BE2C (cell line): ENCODE measurements at regions not wholly inside any gene's neighbourhood (a gene's known extent, or its start where the extent isn't known, plus 50 kb on each side); places are given as distances from the start of the nearest gene placed in this dataset.

ENCODE experiments used
- DNase-seq: peaks from one replicate; pipeline ENCODE4 v3.0.0-alpha.2; 2020
- H3K27me3 ChIP-seq: fragments of 250-450 bp; sonication (Bioruptor Pico); 2 replicates; pipeline ENCODE4 v1.5.1; 2020; ENCODE audit warnings: mild to moderate bottlenecking
- H3K36me3 ChIP-seq: fragments of 250-450 bp; sonication (Bioruptor Pico); 2 replicates; pipeline ENCODE4 v1.5.1; 2020; ENCODE audit warnings: mild to moderate bottlenecking
- H3K4me1 ChIP-seq: fragments of 250-450 bp; sonication (Bioruptor Pico); 2 replicates; pipeline ENCODE4 v1.5.1; 2020
- H3K4me3 ChIP-seq: 2 replicates; pipeline ENCODE4 v1.5.1; 2011; ENCODE audit warnings: low read depth, low read length
- H3K9me3 ChIP-seq: fragments of 250-450 bp; sonication (Bioruptor Pico); 2 replicates; pipeline ENCODE4 v1.5.1; 2020
- CTCF ChIP-seq: IDR thresholded peaks from 2 replicates; pipeline ENCODE4 v1.5.1; 2012; ENCODE audit warnings: mild to moderate bottlenecking, low read depth, low read length

GRCh38 chr17:45577571-45578279 is 87.2 kb upstream of the PLEKHM1 start:
- DNase-seq: no peak
- H3K27me3 ChIP-seq: no peaks in the 10 kb centered on the region
- no peaks in the 10 kb centered on the region for H3K9me3 ChIP-seq
- no peak overlapping the region for H3K4me3 ChIP-seq
- no peak for TF ChIP-seq CTCF
- peaks cover 2% of the 10 kb centered on the region for H3K36me3 ChIP-seq
- H3K4me1 ChIP-seq: no peaks in the 10 kb centered on the region; the same call in 1 of the 2 replicates

GRCh38 chr17:45578516-45579455 is 88.3 kb upstream of the PLEKHM1 start:
- H3K27me3 ChIP-seq: no peaks in the 10 kb centered on the region
- no peak for TF ChIP-seq CTCF
- no peak overlapping the region for H3K4me3 ChIP-seq
- DNase-seq: no peak
- H3K36me3 ChIP-seq: peaks cover 2% of the 10 kb centered on the region
- 0 out of 2 replicates have a peak, but pooled peaks cover 3% of the 10 kb centered on the region for H3K4me1 ChIP-seq
- H3K9me3 ChIP-seq: no peaks in the 10 kb centered on the region

- Histone ChIP-seq H3K4me1 (0 out of 2 replicates have a peak, but pooled peaks cover 4% of the 10 kb centered on the region), H3K9me3 (no peaks in the 10 kb centered on the region), H3K36me3 (peaks cover 2% of the 10 kb centered on the region), H3K27me3 (no peaks in the 10 kb centered on the region), H3K4me3 (no peak overlapping the region)
- DNase-seq: no peak
- no peak for TF ChIP-seq CTCF
These were observed 89.3 kb upstream of the PLEKHM1 start for GRCh38 chr17:45579529-45580495.

- Histone ChIP-seq H3K9me3 (no peaks in the 10 kb centered on the region), H3K27me3 (no peaks in the 10 kb centered on the region)
- TF ChIP-seq CTCF: no peak
These were observed 90.4 kb upstream of the PLEKHM1 start for GRCh38 chr17:45580924-45581323.

GRCh38 chr17:45581860-45582259 is 91.3 kb upstream of the PLEKHM1 start:
- Histone ChIP-seq H3K4me1 (0 out of 2 replicates have a peak, but pooled peaks cover 4% of the 10 kb centered on the region), H3K4me3 (no peak overlapping the region), H3K36me3 (peaks cover 2% of the 10 kb centered on the region), H3K9me3 (no peaks in the 10 kb centered on the region), H3K27me3 (no peaks in the 10 kb centered on the region)
- no peak for DNase-seq
- no peak for TF ChIP-seq CTCF

More at GRCh38 chr17:45580924-45581323, 90.4 kb upstream of the PLEKHM1 start:
- H3K4me1 ChIP-seq: 0 out of 2 replicates have a peak, but pooled peaks cover 4% of the 10 kb centered on the region
- no peak for DNase-seq
- H3K4me3 ChIP-seq: no peak overlapping the region
- peaks cover 2% of the 10 kb centered on the region for H3K36me3 ChIP-seq
